Activated CD4-positive, alpha-beta T cell treated with anti-CD3 and anti-CD28 coated beads, Interleukin-2, Interleukin-4, amounts not matched to agents 100 ng/mL and 50 ng/mL, durations not matched to agents 16 hours and 8 hours (primary cell): ENCODE measurements at regions not wholly inside any gene's neighbourhood (a gene's known extent, or its start where the extent isn't known, plus 50 kb on each side); places are given as distances from the start of the nearest gene placed in this dataset.
A peak's percentile ranks its signal among the peaks of the same experiment; 100 is the strongest.

ENCODE experiments used
- DNase-seq: peaks from one replicate; pipeline ENCODE4 v3.0.0-alpha.2; 2020; ENCODE audit warnings: low spot score

DNA sequence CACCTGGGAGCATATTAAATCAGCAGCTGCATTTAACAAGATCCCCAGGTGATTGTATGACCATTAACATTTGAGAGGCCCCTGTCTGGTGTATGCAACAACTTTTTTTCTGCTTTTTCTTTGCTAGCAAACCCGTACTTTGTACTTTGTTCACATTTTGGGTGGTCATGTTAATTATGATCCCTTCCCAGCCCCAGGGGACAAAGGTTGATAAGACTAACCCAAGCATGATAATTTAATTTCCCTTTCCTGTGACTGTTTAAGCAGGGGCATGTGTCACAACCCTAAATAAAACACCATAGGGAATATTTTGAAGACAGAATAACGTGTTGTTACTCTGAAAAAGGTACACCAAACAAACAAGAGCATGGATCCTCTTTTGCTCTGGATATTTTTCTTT is 332.0 kb downstream of the PCDH18 start:
- no peak for DNase-seq

DNA sequence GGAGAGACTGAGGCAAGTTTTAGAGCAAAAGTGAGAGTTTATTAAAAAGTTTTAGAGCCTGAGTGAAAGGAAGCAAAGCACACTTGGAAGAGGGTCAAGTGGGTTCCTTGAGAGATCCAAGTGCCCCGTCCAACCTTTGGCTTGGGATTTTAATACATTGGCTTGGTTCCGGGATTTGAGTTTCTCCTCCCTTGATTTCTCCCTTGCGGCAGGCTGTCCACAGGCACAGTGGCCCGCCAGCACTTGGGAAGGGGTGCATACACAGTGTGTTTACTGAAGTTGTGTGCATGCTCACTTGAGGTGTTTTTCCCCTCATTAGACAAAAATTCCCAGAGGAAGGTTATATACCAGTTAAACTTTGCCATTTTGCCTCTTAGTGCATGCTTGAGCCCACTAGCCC is 333.5 kb downstream of the PCDH18 start:
- no peak for DNase-seq

DNA sequence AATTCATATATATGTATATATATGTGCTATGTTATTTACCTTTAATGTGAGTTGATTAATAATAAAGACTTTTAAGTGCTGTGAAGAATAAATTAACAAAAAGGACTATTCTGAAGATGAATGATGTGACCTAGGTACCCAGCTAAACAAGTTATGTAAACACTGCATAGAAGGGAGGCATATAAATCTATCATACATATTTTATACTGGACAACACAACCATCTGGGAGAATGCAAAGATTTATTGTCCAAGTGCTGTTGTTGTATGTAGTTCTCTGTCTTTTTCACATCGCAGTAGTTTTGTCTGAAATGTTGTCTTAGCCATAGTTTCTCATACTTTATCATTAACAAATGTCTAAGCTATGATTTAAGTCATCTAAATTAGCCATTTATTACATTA is 337.6 kb downstream of the PCDH18 start:
- DNase-seq = no peak

DNA sequence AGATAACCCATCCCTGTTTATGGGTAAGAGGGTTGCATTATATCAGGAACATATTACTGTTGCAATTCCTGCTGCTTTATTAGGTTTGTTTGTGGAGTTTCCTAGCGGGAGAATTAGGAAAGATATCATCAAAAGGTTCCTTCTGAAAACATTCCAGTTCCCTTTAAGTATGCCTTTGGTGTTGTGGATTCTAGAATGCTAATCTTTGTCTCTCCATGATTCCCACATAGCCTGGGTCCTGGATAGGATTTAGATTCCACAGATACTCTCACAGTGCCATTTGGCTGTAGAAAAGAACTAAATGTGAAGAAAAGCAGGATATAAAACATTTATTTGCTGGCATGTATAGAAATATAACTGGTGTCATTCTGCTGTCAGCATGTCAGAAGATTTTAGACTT is 338.7 kb downstream of the PCDH18 start:
- DNase-seq = no peak

DNA sequence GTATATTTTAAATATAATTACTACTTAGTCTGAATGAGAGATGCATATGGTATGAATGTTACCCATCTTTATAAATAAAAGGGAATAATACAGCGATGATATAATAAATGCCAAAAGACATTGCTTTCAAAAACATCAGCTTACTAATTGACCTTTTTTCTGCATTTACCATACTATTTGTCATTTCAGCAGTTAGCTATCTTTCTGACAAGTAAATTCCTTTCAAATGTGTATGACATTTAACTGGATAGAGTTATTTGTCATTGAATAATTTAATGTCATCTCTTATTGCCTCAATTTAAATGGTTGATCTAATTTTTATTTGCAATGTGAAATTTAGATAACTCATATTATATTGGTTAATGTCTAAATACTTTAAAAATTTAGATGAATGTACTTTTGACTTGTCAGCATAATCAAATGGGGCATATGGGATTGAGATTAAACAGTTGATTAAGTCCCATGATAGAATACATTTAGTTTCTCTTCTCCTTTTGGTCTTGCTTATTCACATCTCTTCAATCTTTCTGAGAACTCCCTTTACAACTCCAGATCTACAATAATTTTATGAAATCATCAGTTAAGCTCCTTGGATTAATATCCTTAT is 350.9 kb downstream of the PCDH18 start:
- DNase-seq = no peak

DNA sequence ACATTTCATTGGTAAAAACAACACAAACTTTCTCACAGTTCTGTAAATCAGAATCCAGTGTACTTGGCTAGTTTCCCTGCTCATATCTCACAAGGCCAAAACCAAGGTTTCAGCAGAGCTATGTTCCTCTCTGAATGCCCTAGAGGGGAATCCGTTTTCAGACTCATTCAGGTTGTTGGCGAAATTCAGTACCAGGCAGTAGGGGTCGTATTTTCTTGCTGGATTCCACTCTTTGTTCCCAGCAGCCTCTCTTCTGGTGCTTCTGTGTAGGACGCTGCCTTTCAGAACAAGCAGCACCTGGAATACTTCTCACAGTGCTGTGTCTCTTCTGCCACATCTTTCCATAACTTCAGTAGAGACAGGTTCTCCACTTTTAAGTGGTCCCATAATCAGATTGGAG is 351.9 kb downstream of the PCDH18 start:
- DNase-seq = no peak

DNA sequence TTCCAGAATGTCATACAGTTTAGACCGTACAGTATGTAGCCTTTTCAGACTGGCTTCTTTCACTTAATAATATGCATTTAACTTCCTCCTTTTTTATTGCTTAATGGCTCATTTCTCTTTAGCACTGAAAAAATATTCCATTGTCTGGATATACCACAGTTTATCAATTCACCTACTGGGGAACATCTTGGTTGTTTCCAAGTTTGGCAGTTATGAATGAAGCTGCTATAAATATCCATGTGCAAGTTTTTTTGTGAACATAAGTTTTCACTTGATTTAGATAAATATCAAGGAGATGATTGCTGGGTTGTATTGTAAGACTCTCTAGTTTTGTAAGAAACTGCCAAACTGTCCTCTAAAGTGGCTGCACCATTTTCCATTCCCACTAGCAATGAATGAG is 375.5 kb downstream of the PCDH18 start:
- DNase-seq = no peak

DNA sequence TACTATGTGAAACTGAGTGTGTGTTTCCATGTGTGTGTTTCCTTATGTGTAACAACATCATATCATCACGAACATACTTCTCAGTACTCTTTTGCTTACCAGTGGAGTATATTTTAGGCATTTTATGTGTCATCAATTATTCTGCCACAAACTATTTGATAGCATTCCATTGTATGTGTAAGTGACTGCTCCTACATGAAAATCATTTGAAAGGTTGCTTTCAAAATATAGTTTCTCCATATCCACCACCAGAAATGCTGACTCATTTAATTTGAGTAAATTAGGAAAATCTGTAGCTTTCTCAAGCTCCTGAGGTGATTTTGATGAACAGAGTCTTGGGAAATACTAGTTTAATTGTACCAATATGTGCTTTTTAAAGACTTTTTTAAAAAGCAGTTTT is 376.2 kb downstream of the PCDH18 start:
- no peak for DNase-seq

DNA sequence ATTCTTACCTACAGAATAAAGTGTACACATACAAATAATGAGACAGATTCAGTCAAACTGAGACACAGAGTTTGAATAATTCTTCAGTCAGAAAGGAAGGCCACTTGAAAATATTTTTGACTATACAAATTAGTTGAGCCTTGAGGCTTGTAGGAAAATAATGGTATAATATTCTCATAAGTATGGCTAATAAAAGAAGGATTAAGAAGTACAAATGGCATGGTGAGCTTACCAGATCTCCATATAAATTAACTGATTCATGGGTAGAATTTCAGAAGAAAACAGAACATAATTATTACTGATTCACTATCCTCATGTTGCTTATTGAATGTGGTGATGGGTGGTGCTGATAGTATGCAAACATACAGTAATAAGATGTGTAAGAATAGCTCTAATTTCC is 401.1 kb downstream of the PCDH18 start:
- no peak for DNase-seq

DNA sequence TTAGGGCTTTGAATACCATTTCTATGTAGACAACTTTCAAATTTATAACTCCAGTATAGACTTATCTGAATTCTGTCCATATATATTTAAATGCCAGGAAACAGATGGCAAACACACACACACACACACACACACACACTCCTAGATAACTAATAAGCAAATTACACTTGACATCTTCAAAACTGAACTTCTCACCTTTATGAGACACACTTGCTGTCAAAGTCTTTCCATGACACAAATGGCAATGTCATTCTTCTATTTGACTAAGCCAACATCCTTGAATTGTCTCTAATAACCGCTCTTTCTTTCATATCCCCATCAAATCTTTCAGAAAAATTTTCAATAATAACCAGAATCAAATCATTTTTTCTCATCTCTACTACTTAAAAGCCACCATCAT is 402.4 kb downstream of the PCDH18 start:
- DNase-seq = no peak

DNA sequence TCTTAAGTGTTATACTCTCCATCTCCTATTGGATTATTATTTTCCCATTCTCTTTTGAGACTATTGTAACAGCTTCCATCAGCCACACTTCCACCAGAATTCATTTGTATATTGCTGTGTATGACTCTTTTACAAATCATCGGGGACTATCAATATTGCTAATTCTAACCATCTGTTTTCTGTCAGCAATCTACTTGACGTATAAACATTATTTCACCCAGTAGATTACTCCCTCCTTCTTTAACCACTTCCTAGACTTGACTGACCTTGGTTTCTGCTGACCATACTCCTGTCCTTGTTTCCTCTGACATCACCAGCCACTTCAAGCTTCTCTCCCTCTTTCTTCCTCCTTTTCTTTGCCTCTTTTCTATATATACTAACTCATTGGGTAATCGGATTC is 402.9 kb downstream of the PCDH18 start:
- DNase-seq = no peak

DNA sequence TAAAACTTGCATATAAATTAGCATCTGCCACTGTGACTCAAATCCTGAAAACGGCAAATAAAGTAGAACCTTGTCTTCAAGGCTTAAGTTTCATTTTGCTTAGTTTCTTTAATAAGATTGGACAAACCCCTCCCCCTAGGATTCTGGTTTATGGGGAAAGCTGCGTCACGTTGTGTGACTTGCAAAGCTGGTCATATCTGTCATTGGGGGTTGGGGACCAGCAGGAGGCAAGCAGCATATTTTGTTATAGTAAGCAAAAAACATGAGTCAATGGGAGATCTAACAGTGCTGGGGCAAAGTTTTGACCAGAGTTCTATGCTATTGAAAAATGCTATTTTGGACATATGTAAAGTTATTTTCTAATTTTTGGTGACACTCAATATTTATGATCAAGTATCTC is 407.3 kb downstream of the PCDH18 start:
- DNase-seq = no peak

DNA sequence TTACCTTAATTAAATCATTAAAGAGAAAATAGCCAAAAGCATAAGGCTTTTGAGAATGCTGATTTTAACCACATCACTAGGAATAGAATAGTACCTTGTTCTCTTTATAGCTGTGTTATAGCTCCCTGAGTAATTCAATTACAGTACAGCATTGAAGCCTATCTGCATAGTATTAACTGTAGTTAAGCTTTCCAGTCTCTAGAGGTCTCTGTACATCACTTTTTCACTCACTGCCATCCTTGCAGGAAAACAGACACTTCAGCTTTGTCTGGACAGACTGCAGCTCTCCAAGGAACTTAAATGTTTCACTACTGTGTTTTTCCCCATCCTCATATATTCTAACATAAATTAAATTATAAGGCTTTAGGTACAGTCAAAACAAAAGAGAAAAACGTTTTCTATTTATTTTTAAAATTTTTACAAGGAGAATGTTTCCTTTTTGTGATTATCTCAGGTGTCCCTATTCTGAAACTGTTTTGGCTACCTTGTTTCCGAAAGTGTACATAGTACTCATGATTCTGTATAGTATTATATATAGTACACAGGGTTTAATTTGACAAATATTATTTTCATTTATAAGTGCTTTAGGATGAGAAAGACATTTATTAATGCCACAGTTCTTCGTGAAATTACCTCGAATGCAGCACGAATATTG is 407.9 kb downstream of the PCDH18 start:
- DNase-seq = peak; percentile 6

DNA sequence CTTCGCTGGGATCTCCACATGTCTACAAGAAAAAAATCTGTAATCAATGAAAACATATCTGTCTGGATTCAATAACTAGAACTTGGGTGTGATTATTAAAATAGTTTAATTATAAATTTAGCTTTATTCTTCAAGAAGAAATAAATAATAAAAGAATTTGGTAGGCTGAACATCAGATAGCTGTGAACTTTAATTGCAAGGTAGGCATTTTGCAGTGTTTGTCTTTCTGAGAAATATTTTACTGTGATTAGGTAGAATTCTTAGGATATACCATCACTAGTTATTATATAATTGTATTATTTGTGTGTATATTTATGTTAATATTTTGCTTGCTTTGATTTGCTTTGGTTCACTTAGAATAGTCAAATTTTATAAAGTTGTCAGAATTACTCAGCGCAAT is 409.4 kb downstream of the PCDH18 start:
- no peak for DNase-seq

DNA sequence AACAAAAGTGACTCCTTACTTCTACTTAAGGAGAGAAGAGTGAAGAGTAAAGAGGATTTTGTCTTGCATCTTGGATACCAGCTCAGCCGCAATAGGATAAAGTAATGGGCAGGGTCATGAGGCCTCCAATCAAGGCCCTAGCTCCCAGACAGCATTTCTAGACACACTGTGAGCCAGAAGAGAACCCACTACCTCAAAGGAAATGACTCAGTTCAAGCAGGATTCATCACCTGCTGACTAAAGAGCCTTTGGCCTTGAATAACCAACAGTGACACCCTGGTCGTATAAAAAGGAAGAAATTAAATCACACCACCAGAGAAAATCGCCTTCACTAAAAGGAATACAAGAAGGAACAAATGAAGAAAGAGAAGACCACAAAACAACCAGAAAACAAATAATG is 416.1 kb downstream of the PCDH18 start:
- DNase-seq = no peak

DNA sequence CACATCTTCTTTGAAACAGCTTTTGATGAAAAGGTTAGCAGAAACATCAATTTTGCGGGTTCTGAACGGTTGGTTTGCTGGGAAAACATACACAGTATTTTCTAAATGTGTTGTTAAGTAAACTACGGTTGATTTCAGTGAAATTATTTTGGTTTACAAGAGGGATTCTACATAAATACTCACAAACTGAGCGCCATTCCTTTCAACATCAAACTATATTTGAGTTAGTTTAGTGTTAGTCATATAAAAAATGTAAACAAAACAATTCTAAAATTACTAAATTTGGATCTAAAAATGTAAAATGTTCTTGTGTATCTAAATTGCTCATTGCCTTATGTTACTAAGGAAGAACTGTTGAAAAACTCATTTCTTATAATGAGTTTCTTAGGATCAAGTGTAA is 425.6 kb downstream of the PCDH18 start:
- DNase-seq = no peak

DNA sequence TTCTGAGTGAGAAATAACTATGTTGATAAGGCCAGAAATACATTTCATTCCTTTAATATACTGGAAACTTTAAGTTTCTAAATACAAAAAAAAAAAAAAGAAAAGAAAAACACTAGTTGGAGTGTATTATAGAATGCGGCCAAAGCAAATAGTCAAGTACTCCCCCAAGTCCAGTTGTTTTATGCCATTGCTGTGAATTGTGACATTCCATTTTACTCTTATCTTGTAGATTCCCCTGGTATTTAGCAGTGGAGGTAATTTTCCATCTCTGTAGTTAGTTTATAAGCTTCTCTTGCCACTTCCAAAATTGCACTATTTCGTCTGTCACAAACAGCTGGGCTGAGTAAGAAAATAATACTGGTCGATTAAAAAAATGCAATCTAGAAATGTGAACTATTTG is 426.0 kb downstream of the PCDH18 start:
- DNase-seq = no peak

DNA sequence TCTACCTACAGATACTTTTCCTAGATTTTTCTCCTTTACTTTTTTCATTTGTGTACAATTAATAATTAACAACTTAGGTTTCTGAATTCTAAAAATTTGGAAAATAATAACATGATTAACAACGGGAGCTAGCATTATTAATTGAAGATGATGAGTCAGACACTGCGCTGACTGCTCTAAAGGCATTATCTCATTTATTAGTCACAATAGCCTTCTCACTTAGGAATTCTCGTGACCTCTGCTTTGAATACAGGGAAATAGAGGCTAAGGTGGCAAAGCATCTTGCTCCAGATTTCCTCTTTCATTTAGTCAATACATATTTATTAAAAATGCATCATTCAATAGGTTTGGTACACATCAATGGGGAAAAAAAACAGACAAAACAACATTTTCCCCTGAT is 441.3 kb downstream of the PCDH18 start:
- no peak for DNase-seq

DNA sequence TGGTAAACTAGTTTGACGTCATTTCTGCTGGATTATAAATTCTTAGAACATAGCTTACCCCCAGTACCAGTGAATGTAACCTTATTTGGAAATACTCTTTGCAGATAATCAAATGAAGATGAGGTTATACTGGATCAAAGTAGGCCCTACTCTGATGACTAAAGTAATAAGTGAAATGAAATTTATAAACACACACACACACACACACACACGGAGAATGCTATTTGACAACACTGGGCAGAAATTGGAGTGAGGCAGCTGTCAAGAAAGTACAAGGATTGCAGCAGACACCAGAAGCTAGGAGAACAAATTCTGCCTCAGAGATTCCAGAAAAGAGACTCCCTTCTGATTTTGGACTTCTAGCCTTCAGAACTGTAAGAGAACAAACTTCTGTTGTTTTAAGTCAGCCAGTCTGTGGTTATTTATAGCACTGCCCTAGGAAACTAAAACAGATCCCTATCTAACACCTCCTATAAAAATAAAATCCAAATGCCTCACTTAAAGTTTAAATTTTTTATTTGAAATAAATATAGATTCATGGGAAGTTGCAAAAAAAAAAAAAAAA is 448.6 kb downstream of the PCDH18 start:
- DNase-seq = no peak

DNA sequence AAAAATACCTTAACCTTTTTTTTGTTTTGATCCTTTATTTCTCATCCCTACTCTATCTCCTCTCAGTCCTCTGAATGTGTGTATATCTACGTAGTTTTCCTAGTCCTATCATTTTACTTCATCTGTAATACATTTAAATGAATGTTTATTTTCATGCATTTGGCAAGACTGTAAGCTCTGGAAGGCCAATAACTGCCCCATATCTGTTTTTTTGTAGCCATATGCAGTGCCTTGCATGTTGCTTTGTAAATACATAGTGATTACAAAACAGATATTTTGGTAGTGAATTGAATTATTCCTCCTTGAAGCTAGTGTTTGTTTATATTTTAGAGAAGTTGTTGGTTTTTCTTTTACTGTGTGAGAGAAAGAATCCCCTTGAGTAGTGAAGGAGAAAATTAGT is 450.2 kb downstream of the PCDH18 start:
- DNase-seq = no peak

DNA sequence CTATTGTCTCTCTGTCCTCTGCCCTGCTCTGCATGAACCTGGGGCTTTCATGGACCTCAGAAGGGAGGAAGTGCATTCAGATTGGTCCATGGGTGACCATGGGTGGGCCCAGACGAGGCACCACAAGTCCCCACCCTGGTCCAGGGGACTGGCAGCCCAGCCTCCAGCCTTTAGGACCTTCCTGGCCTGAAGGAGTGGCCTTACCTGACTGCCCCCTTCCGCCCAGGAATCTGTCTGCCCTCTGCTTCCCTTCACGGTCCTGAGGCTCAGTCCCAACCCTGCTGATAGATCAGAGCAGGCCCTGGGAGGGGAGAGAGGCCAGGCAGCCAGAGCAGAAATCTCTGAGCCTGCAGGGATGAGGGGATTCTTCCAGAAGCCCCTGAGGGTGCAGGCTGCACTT is 455.4 kb downstream of the PCDH18 start:
- DNase-seq = no peak

DNA sequence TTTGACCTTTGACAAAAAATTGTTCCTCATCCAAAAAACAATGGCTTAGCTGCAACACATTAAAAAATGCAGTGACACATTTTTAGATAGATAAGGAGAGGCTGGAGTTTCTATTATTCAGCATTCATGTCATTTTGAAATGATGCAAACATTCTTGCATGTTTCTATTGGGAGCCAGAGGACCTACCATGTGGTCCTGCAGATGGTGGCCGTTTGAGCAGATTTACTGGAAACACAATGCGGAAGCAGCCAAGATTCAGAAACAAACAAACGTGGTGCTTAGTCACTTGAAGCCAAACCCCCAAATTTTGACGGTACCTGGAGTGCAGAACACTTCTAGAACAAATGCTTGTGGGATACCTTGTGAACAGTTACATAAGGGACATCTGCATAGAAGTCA is 456.7 kb downstream of the PCDH18 start:
- no peak for DNase-seq

DNA sequence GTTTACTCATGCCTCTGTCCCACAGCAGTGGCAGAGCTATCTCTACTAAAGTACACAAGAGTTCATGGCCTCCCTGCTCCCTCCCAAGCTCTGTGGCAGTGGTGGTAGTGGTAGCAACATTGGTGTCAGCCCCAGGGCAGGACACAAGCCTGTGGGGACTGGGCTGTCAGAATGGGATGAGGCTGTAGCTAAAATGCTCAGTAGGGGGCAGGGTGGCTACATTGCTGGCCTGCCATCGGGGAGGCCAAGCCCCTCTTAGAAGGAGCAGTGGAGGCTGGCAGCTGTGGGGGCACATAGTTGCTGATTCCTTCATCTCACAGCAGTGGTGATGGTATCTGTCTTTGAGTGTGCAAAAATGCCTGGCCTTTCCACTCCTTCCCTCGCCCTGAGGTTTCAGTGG is 461.7 kb downstream of the PCDH18 start:
- no peak for DNase-seq

DNA sequence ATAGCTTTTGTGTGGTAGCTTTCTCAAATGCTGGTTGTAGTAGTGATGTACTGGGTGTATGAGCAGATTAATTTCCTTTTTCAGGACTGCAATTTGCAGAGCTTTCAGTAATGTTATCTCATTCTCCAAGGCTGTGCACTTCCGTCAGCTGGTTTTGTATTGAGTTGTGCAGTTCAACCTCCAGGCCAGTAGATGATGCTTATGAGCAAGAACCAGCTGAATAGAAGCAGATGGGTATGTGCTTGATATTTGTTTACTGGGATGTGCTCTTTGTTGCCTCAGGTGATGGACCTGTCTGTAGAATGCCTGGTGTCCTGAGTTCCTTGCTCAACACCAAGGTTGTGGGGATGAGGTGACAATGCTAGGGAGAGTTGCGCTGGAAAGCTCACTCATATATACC is 462.8 kb downstream of the PCDH18 start:
- DNase-seq = no peak
